ENCODE measurements at regions not wholly inside any gene's neighbourhood (a gene's known extent, or its start where the extent isn't known, plus 50 kb on each side); places are given as distances from the start of the nearest gene placed in this dataset.
A peak's percentile ranks its signal among the peaks of the same experiment; 100 is the strongest.

- Mint-ChIP-seq H3K27ac (ENCODE audit: unreplicated experiment) (peak overlapping the region; percentile 98), H3K4me3 (ENCODE audit: unreplicated experiment) (peak overlapping the region; percentile 99), H3K27me3 (ENCODE audit: unreplicated experiment) (peaks cover 12% of the 10 kb centered on the region), H3K36me3 (ENCODE audit: unreplicated experiment) (no peaks in the 10 kb centered on the region), H3K9me3 (ENCODE audit: unreplicated experiment) (peaks cover 8% of the 10 kb centered on the region), H3K4me1 (ENCODE audit: low read depth, unreplicated experiment) (peaks cover 18% of the 10 kb centered on the region)
- TF ChIP-seq CTCF (IDR thresholded peaks at IDR 0.05; ENCODE audit: partially characterized antibody, unreplicated experiment), result no peak
- DNase-seq, result no peak
Observed at GRCh38 chr3:48086705-48087104, 70.5 kb upstream of the MAP4 start.

- Mint-ChIP-seq H3K27me3 (ENCODE audit: unreplicated experiment) (peaks cover 12% of the 10 kb centered on the region), H3K36me3 (ENCODE audit: unreplicated experiment) (no peaks in the 10 kb centered on the region), H3K4me3 (ENCODE audit: unreplicated experiment) (no peak overlapping the region), H3K9me3 (ENCODE audit: unreplicated experiment) (peaks cover 5% of the 10 kb centered on the region), H3K27ac (ENCODE audit: unreplicated experiment) (no peak overlapping the region), H3K4me1 (ENCODE audit: low read depth, unreplicated experiment) (peaks cover 15% of the 10 kb centered on the region)
- DNase-seq, result no peak
- TF ChIP-seq CTCF (IDR thresholded peaks at IDR 0.05; ENCODE audit: partially characterized antibody, unreplicated experiment), result no peak
Observed at GRCh38 chr3:48084929-48085328, 68.7 kb upstream of the MAP4 start.

- Mint-ChIP-seq H3K9me3 (ENCODE audit: unreplicated experiment) (peaks cover 4% of the 10 kb centered on the region), H3K27me3 (ENCODE audit: unreplicated experiment) (peaks cover 10% of the 10 kb centered on the region), H3K4me1 (ENCODE audit: low read depth, unreplicated experiment) (peaks cover 14% of the 10 kb centered on the region), H3K27ac (ENCODE audit: unreplicated experiment) (no peak overlapping the region), H3K4me3 (ENCODE audit: unreplicated experiment) (no peak overlapping the region), H3K36me3 (ENCODE audit: unreplicated experiment) (no peaks in the 10 kb centered on the region)
- no peak for TF ChIP-seq CTCF (IDR thresholded peaks at IDR 0.05; ENCODE audit: partially characterized antibody, unreplicated experiment)
- DNase-seq, result no peak
Observed at GRCh38 chr3:48084170-48084569, 68.0 kb upstream of the MAP4 start.

- no peak for TF ChIP-seq CTCF (IDR thresholded peaks at IDR 0.05; ENCODE audit: partially characterized antibody, unreplicated experiment)
- H3K36me3 Mint-ChIP-seq (ENCODE audit: unreplicated experiment), result no peaks in the 10 kb centered on the region
- peaks cover 14% of the 10 kb centered on the region for H3K4me1 Mint-ChIP-seq (ENCODE audit: low read depth, unreplicated experiment)
- no peak overlapping the region for H3K4me3 Mint-ChIP-seq (ENCODE audit: unreplicated experiment)
- DNase-seq, result no peak
- H3K27me3 Mint-ChIP-seq (ENCODE audit: unreplicated experiment), result peaks cover 3% of the 10 kb centered on the region
- H3K9me3 Mint-ChIP-seq (ENCODE audit: unreplicated experiment), result peaks cover 2% of the 10 kb centered on the region
- H3K27ac Mint-ChIP-seq (ENCODE audit: unreplicated experiment), result no peak overlapping the region
Observed at GRCh38 chr3:48082580-48083184, 66.5 kb upstream of the MAP4 start.

GRCh38 chr3:48077815-48078214 lies 61.6 kb upstream of the MAP4 start:
- Mint-ChIP-seq H3K4me3 (ENCODE audit: unreplicated experiment) (no peak overlapping the region), H3K4me1 (ENCODE audit: low read depth, unreplicated experiment) (no peaks in the 10 kb centered on the region), H3K27me3 (ENCODE audit: unreplicated experiment) (no peaks in the 10 kb centered on the region), H3K36me3 (ENCODE audit: unreplicated experiment) (no peaks in the 10 kb centered on the region), H3K9me3 (ENCODE audit: unreplicated experiment) (no peaks in the 10 kb centered on the region), H3K27ac (ENCODE audit: unreplicated experiment) (no peak overlapping the region)
- no peak for TF ChIP-seq CTCF (IDR thresholded peaks at IDR 0.05; ENCODE audit: partially characterized antibody, unreplicated experiment)
- DNase-seq, result no peak

All from glutamatergic neuron (in vitro differentiated cells).